ENCODE measurements at regions not wholly inside any gene's neighbourhood (a gene's known extent, or its start where the extent isn't known, plus 50 kb on each side); places are given as distances from the start of the nearest gene placed in this dataset.

DNA sequence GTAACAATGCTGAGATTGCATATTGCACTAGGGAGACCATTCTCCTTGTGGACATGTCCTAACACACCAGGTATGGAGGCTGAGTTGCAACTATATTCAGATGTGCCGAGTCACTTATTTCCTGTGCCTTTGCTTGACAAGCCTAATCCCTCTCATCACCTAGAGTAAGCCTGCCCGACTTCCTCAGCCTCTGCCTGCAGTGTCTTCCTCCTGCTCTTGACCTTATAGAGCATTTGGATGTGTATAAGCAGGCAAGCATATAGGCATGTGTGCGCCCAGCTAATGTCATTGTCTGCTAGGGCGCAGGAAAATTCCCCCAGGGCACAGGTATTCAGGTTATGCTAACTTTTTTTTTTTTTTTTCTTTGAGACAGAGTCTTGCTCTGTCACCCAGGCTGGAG lies 316.9 kb downstream of the CDH2 start:
- TF ChIP-seq, protein P1, sequence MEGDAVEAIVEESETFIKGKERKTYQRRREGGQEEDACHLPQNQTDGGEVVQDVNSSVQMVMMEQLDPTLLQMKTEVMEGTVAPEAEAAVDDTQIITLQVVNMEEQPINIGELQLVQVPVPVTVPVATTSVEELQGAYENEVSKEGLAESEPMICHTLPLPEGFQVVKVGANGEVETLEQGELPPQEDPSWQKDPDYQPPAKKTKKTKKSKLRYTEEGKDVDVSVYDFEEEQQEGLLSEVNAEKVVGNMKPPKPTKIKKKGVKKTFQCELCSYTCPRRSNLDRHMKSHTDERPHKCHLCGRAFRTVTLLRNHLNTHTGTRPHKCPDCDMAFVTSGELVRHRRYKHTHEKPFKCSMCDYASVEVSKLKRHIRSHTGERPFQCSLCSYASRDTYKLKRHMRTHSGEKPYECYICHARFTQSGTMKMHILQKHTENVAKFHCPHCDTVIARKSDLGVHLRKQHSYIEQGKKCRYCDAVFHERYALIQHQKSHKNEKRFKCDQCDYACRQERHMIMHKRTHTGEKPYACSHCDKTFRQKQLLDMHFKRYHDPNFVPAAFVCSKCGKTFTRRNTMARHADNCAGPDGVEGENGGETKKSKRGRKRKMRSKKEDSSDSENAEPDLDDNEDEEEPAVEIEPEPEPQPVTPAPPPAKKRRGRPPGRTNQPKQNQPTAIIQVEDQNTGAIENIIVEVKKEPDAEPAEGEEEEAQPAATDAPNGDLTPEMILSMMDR (IDR thresholded peaks at IDR 0.05; ENCODE audit: insufficient read depth, low read depth, low read length) = no peak
- no peak for TF ChIP-seq EZH2 (IDR thresholded peaks at IDR 0.05; ENCODE audit: insufficient read depth, low read length)

All from astrocyte (in vitro differentiated cells and primary cell).